ENCODE measurements at regions not wholly inside any gene's neighbourhood (a gene's known extent, or its start where the extent isn't known, plus 50 kb on each side); places are given as distances from the start of the nearest gene placed in this dataset.

GRCh38 chr15:37876900-37877299, 57.5 kb upstream of the TMCO5A start:
- DNase-seq: no peak
- peaks cover 27% of the 10 kb centered on the region for H3F3A ChIP-seq (replicated peaks; ENCODE audit: insufficient read depth)
- no peaks in the 10 kb centered on the region for H4K20me1 ChIP-seq (ENCODE audit: insufficient read depth)
- peak overlapping the region; percentile 52; the same call in 1 of the 2 replicates for H3K9ac ChIP-seq
- 0% methylated on average over 3 of the region's 3 CpGs for WGBS (ENCODE audit: low lambda C conversion rate)
- peak overlapping the region; percentile 67 for H2AFZ ChIP-seq (ENCODE audit: low read depth)
- H3K4me2 ChIP-seq: peak overlapping the region; percentile 79
- H3K4me1 ChIP-seq (ENCODE audit: control insufficient read depth in 1 of 2, insufficient read depth in 2 of 2, low read depth in 1 of 2, low read length in 1 of 2): peaks cover 30 to 58% of the 10 kb centered on the region in 2 experiments
- H3K36me3 ChIP-seq (replicated peaks in 1 of 2; ENCODE audit: control insufficient read depth in 1 of 2, insufficient read depth in 2 of 2, low read length in 1 of 2): no peaks in the 10 kb centered on the region
- no peaks in the 10 kb centered on the region for H3K79me2 ChIP-seq (ENCODE audit: insufficient read depth)
- H3K27me3 ChIP-seq (ENCODE audit: insufficient read depth): no peaks in the 10 kb centered on the region
- peak overlapping the region; percentile 90 to 99 for H3K27ac ChIP-seq (ENCODE audit: low read depth in 2 of 2, low read length in 1 of 2)
- CTCF ChIA-PET: interaction anchor here (3.0 kb wide), 1 partner anchor 83 kb away, joined by 16 read pairs; no protein-coding TSS in a partner anchor
- no peaks in the 10 kb centered on the region for H3K9me2 ChIP-seq
- POLR2A ChIA-PET: no interaction called here
- TF ChIP-seq JUND (IDR thresholded peaks at IDR 0.05) (no peak; the same call in 1 of the 2 replicates), PBX3 (IDR thresholded peaks at IDR 0.05) (peak; percentile 23; the same call in 1 of the 2 replicates), EP300 (IDR thresholded peaks at IDR 0.05; ENCODE audit: borderline replicate concordance in 1 of 2, low read depth in 1 of 2, low read length in 1 of 2) (no peak), TEAD4 (IDR thresholded peaks at IDR 0.05; ENCODE audit: borderline replicate concordance, insufficient read depth) (0 out of 2 replicates have a peak, but pooled peaks have one; percentile 21)
- no peaks in the 10 kb centered on the region for H3K9me3 ChIP-seq
- H3K4me3 ChIP-seq (ENCODE audit: low read depth in 2 of 2, low read length in 1 of 2): peak overlapping the region; percentile 43 to 47

GRCh38 chr15:37877851-37878741, 56.3 kb upstream of the TMCO5A start:
- Histone ChIP-seq H3K9me3 (no peaks in the 10 kb centered on the region), H3K36me3 (replicated peaks in 1 of 2; ENCODE audit: control insufficient read depth in 1 of 2, insufficient read depth in 2 of 2, low read length in 1 of 2) (no peaks in the 10 kb centered on the region), H3K4me3 (ENCODE audit: low read depth in 2 of 2, low read length in 1 of 2) (peak overlapping the region; percentile 43 to 47), H3K4me2 (peak overlapping the region; percentile 79), H3K79me2 (ENCODE audit: insufficient read depth) (no peaks in the 10 kb centered on the region), H3K9me2 (no peaks in the 10 kb centered on the region), H3F3A (replicated peaks; ENCODE audit: insufficient read depth) (peaks cover 27% of the 10 kb centered on the region), H3K27me3 (ENCODE audit: insufficient read depth) (no peaks in the 10 kb centered on the region), H2AFZ (ENCODE audit: low read depth) (peak overlapping the region; percentile 83), H3K27ac (ENCODE audit: low read depth in 2 of 2, low read length in 1 of 2) (peak overlapping the region; percentile 90 to 99), H4K20me1 (ENCODE audit: insufficient read depth) (no peaks in the 10 kb centered on the region), H3K4me1 (ENCODE audit: control insufficient read depth in 1 of 2, insufficient read depth in 2 of 2, low read depth in 1 of 2, low read length in 1 of 2) (peaks cover 30 to 55% of the 10 kb centered on the region in 2 experiments), H3K9ac (peak overlapping the region; percentile 52; the same call in 1 of the 2 replicates)
- ChIA-PET CTCF (interaction anchor here (0.6 to 5.0 kb wide), 9 partner anchors 13 to 1377 kb away, joined by 3 to 74 read pairs (median 5); no protein-coding TSS in a partner anchor), POLR2A (interaction anchor here (0.7 to 4.0 kb wide), 6 partner anchors 84 to 782 kb away, joined by 4 to 25 read pairs (median 4); no protein-coding TSS in a partner anchor)
- DNase-seq: no peak
- WGBS (ENCODE audit: low lambda C conversion rate): 2% methylated on average over 7 of the region's 7 CpGs
- TF ChIP-seq MXI1 (IDR thresholded peaks at IDR 0.05; ENCODE audit: low read depth, low read length): no peak
- TF ChIP-seq NRF1 (IDR thresholded peaks at IDR 0.05; ENCODE audit: low read depth, low read length): no peak
- TF ChIP-seq NFIC (IDR thresholded peaks at IDR 0.05; ENCODE audit: borderline replicate concordance): peak; percentile 73; the same call in 1 of the 2 replicates
- peak; percentile 88 for TF ChIP-seq JUND (IDR thresholded peaks at IDR 0.05)
- TF ChIP-seq FOXJ3 (CRISPR knock-in tag; IDR thresholded peaks at IDR 0.05): no peak
- no peak for TF ChIP-seq ELF1 (IDR thresholded peaks at IDR 0.05)
- TF ChIP-seq RXRA (IDR thresholded peaks at IDR 0.05; ENCODE audit: borderline replicate concordance, low read depth): peak; percentile 82
- no peak for TF ChIP-seq USF2 (IDR thresholded peaks at IDR 0.05; ENCODE audit: borderline replicate concordance, low read depth, low read length)
- peak; percentile 95 for TF ChIP-seq TCF12 (IDR thresholded peaks at IDR 0.05)
- TF ChIP-seq EZH2phosphoT487 (IDR thresholded peaks at IDR 0.05; ENCODE audit: borderline replicate concordance, low read depth): no peak
- no peak for TF ChIP-seq RAD21 (IDR thresholded peaks at IDR 0.05; ENCODE audit: low read length)
- peak; percentile 77; the same call in 1 of the 2 replicates for TF ChIP-seq POLR2AphosphoS5 (IDR thresholded peaks at IDR 0.05; ENCODE audit: low read depth, low read length)
- TF ChIP-seq GABPA (IDR thresholded peaks at IDR 0.05; ENCODE audit: low read depth): no peak
- peak; percentile 60 to 91 for TF ChIP-seq EP300 (IDR thresholded peaks at IDR 0.05; ENCODE audit: borderline replicate concordance in 1 of 2, low read depth in 1 of 2, low read length in 1 of 2)
- peak; percentile 94 for TF ChIP-seq FOSL2 (IDR thresholded peaks at IDR 0.05; ENCODE audit: borderline replicate concordance, low read depth)
- TF ChIP-seq REST (IDR thresholded peaks at IDR 0.05; ENCODE audit: low read depth, low read length): no peak
- TF ChIP-seq USF1 (IDR thresholded peaks at IDR 0.05; ENCODE audit: borderline replicate concordance, low read depth): no peak
- peak; percentile 98 for TF ChIP-seq MEF2A (IDR thresholded peaks at IDR 0.05; ENCODE audit: borderline replicate concordance, low read depth)

Measured in SK-N-SH (cell line).